ENCODE measurements at regions not wholly inside any gene's neighbourhood (a gene's known extent, or its start where the extent isn't known, plus 50 kb on each side); places are given as distances from the start of the nearest gene placed in this dataset.

- no peak for DNase-seq
These were observed 50.6 kb upstream of the IFNGR1 start for GRCh38 chr6:137269803-137270202.

DNA sequence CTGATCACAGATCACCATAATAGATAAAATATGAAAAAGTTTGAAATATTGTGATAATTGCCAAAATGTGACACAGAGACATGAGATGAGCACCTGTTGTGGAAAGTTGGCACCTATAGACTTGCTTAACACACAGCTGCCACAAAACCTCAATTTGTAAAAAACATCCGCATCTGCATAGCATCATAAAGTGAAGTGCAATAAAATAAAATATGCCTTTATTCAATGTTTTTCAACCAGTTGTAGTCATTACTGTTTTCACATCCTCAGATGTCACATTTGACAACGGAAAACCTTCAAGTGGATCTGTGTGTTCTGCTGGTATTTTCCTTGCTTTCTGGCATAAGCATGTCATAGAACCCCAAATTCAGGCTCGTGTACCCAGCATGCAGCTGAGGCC lies 50.2 kb upstream of the IFNGR1 start:
- DNase-seq: no peak

Measured in left kidney (tissue), 1 donor.